GF-D8 (cell line): ENCODE measurements at regions not wholly inside any gene's neighbourhood (a gene's known extent, or its start where the extent isn't known, plus 50 kb on each side); places are given as distances from the start of the nearest gene placed in this dataset.

Experiments used
- DNase-seq: peaks from one replicate; lab custom pipeline; 2025; lab: John Stamatoyannopoulos, UW

DNA sequence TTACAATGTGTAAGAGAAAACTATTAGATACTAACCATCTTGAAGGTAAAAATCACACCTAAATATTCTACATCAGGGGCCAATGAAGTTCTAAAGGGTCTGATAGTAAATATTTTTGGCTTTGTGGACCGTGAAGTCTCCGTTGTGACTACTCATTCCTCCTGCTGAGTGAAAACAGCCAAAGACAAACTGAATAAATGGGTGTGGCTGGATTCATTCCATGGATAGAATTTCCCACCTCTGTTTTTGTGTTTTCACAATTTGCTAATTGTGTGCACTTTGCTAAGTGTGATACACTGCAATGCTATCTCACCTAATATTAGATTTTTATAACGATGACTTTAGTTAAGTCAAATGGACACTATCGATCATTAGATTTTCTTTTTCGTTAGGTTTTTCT lies 1474.0 kb downstream of the PLA2G4A start:
- no peak for DNase-seq

- no peak for DNase-seq
These were observed 1485.9 kb downstream of the PLA2G4A start for GRCh38 chr1:188314557-188315137.

- DNase-seq, result no peak
These were observed 1489.1 kb downstream of the PLA2G4A start for GRCh38 chr1:188317894-188318293.

DNA sequence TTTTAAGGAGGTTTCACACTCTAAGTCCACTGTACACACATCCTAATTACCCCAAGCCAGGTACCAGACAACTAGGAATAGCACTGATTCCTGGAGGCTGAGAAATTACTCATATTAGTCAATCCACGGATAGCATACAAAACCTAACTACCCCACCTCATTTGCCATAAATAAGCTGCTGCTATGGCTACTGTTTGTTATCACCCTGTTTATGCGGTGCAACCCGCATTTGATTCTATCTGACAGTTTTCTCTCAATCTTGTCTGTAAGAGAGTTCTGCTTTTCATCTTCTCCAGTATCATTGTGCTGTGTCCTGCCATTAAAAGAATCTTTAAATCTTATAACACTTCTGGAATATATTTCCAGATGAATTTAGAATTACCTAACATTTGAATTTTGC lies 1496.5 kb downstream of the PLA2G4A start:
- DNase-seq, result no peak

DNA sequence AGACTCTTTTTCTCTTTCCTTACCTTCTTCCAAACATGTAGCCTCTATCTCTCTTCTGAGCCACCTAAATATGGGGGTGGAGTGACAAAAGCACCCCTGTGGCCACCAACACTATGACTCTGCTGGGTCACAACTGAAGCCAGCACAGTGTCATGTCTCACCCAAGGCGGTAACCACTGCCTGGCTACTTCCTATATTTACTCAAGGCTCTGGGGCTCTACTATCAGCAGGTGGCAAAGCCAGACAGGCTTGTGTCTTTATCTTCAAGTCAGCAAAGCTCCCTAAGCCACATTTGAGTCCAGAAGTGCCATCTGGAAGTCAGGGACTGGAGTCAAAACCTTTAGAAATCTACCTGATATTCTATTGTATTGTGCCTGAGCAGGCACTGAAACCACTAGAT lies 1515.2 kb downstream of the PLA2G4A start:
- DNase-seq, result no peak

DNA sequence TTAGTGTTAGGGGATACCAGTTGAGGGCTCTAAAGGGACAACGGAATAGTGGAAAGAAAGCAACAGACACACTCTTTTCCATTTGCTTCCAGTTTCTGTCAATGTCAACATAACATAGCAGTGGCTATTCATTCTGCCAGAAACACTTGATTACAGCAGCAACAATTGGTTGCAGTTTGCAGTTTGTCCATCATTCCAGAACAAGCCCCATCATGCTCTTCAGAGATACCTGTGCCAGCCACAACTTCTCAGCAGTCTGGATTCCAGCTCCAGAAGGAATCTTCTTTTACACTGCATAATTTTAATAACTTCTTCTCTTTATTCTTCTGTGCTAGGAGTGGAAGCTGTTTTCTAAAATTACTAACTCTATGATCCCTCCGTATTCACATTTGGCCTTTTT lies 1521.4 kb downstream of the PLA2G4A start:
- DNase-seq, result no peak

DNA sequence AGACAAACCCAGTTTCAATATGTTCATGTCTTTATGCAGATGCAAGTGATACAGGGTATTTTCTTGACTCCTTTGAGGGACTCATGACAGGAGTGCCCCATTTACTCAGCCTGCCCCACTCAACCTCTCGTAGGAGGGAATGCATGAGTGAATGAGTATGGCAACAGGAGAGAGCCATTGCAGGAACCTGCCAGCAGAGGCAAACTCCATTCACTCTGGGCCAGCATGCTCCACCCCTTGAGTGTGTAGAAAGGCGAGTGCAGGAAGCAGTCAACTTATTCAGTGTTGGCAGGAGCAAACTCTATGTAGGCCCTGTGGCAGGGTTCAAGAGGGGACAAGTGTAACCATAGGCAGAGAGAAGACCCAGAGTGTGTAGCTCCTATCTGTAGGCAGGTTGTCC lies 1526.3 kb downstream of the PLA2G4A start:
- DNase-seq, result no peak

GRCh38 chr1:188355847-188356246 lies 1527.1 kb downstream of the PLA2G4A start:
- DNase-seq, result no peak

- DNase-seq, result no peak
These were observed 1530.6 kb downstream of the PLA2G4A start for GRCh38 chr1:188359315-188359714.

- no peak for DNase-seq
These were observed 1535.2 kb downstream of the PLA2G4A start for GRCh38 chr1:188363943-188364342.

DNA sequence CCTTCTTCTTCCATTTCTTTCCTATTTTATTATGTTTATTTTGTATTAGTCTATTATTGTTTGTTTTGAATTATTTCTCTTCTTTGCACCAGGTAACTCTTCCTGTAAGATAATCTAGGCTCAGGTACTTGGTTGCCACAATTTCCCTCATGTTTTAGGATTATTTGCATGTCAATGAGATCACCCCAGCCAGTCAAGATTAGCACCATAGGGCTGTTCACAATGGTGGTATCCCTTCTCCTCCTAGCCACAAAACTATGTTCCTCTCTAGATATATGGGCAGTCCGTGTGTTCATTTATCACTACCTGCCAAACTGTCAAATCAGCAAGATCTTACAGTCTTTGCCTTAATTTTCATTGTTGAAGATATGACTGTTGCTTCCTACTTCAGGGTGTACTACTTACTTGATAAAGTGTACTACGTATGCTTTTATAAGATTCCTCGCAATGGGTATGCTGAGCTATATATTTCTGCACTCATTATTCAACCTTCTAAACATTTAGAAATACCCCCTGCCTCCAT lies 1536.2 kb downstream of the PLA2G4A start:
- no peak for DNase-seq

GRCh38 chr1:188365874-188366273 lies 1537.1 kb downstream of the PLA2G4A start:
- no peak for DNase-seq

- DNase-seq, result no peak
These were observed 1538.9 kb downstream of the PLA2G4A start for GRCh38 chr1:188367661-188368060.

GRCh38 chr1:188371295-188371806 lies 1542.6 kb downstream of the PLA2G4A start:
- no peak for DNase-seq

DNA sequence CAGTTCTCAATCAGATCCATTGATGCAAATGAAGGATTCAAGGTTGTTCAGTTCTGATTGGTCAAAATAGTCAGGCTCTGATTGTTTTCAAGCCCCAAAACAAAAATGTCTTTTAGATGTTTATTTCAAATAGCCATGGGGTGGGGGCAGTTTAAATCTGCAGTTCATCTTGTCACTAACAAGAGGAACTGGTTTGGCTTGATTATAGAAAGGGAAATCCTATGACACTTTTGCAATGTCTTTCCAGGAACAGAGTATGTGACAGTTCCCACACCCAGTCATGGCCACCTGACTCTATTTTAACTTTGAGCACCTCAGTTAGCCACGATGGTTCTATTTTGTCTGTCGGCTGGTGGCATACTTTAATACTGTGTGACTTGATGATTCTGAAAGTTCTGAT lies 1544.1 kb downstream of the PLA2G4A start:
- DNase-seq, result no peak

GRCh38 chr1:188382851-188383250 lies 1554.1 kb downstream of the PLA2G4A start:
- no peak for DNase-seq

DNA sequence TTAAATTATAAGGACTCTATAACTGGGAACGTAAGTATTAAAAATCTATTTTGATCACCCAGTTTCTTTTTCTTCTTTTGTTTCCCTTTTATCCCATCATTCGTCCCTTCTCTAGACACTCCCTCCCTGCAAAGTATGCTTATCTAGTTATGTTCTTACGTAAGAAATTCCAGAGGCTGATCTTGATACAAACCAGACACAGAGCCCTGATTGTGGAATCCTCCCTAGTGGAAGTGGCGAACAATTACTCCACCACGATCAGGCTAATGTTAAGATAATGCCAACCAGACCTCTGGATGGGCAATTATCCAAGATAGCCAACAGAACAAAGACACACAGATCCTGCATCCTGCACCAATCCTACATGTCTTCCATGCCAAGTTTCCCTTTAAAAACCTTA lies 1557.4 kb downstream of the PLA2G4A start:
- DNase-seq, result no peak

GRCh38 chr1:188386666-188387065 lies 1557.9 kb downstream of the PLA2G4A start:
- no peak for DNase-seq

DNA sequence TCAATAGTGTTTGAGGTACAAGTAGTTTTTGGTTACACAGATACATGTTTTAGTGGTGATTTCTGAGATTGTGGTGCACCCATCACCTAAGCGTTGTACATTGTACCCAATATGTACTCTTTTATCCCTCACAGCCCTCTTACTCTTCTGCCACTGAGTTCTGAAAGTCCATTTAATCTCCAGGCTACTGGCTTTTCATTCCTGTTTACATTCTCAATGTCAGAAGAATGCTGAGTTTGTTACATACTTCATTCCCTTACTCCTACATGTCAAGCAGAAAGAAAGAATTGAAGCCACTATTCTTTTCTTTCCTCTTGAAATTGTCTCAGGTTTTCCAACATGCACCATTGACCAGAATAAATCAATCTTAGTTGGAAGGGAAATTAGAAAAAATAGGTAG lies 1565.9 kb downstream of the PLA2G4A start:
- no peak for DNase-seq

GRCh38 chr1:188397521-188397920 lies 1568.8 kb downstream of the PLA2G4A start:
- no peak for DNase-seq

GRCh38 chr1:188402986-188403385 lies 1574.2 kb downstream of the PLA2G4A start:
- DNase-seq, result no peak

- no peak for DNase-seq
These were observed 1577.9 kb downstream of the PLA2G4A start for GRCh38 chr1:188406636-188407035.

DNA sequence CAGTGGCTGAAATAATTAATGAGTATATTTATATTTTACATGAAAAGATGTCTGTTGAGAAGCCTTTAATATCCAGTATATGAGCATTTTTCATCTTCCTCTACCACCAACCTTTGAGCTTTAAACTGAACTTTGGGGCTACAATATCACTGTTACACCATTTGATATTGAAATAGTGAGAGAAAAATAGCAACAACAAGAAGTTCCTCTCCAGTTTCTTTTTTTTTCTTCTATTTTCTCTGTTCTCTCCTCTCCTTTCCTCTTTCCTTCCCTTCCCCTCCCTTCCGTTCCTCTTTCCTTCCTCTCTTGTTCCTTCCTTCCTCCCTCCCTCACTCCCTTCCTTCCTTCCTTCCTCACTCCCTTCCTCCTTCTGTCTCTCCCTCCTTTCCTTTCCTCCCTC lies 1591.4 kb downstream of the PLA2G4A start:
- DNase-seq, result no peak

GRCh38 chr1:188423073-188423472 lies 1594.3 kb downstream of the PLA2G4A start:
- DNase-seq, result no peak
